Bone marrow (tissue), 2 donors: ENCODE measurements at regions not wholly inside any gene's neighbourhood (a gene's known extent, or its start where the extent isn't known, plus 50 kb on each side); places are given as distances from the start of the nearest gene placed in this dataset.

Source experiments
- DNase-seq, 2 donors: peaks; one replicate each; lab custom pipeline; 2025; lab: John Stamatoyannopoulos, UW

GRCh38 chr11:28401446-28401845, 293.3 kb downstream of the METTL15 start:
- DNase-seq: no peak

GRCh38 chr11:28400331-28401100, 292.3 kb downstream of the METTL15 start:
- no peak for DNase-seq

GRCh38 chr11:28393348-28393747, 285.2 kb downstream of the METTL15 start:
- DNase-seq: no peak

- no peak for DNase-seq
Measured at GRCh38 chr11:28384418-28384817, 276.2 kb downstream of the METTL15 start.

GRCh38 chr11:28383456-28383855, 275.3 kb downstream of the METTL15 start:
- DNase-seq: no peak
